ENCODE measurements at regions not wholly inside any gene's neighbourhood (a gene's known extent, or its start where the extent isn't known, plus 50 kb on each side); places are given as distances from the start of the nearest gene placed in this dataset.
A peak's percentile ranks its signal among the peaks of the same experiment; 100 is the strongest.

- H3K27me3 ChIP-seq (ENCODE audit: control insufficient read depth, extremely low read depth, insufficient read depth, low read length), result peaks cover 79% of the 10 kb centered on the region
- no peaks in the 10 kb centered on the region for H3K79me2 ChIP-seq (ENCODE audit: control insufficient read depth, insufficient read depth, low read length)
- H3K27ac ChIP-seq (ENCODE audit: control insufficient read depth, insufficient read depth, low read length), result no peak overlapping the region
- no peaks in the 10 kb centered on the region for H3K36me3 ChIP-seq (ENCODE audit: control insufficient read depth in 2 of 2, extremely low read depth in 1 of 2, insufficient read depth in 2 of 2, low read length in 2 of 2)
- FAIRE-seq (no peak), DNase-seq (ENCODE audit: low read depth, low spot score) (no peak)
- no peak overlapping the region for H3K9ac ChIP-seq (ENCODE audit: control insufficient read depth, extremely low read depth, insufficient read depth, low read length)
- dilution Hi-C loops (cut with MboI; ENCODE audit: extremely low pct_ligation_motif_present, low sequenced_read_pairs), result no loop called here
- no peaks in the 10 kb centered on the region for H4K20me1 ChIP-seq (ENCODE audit: control insufficient read depth, extremely low read depth, insufficient read depth, low read length)
- no peak overlapping the region for H3K4me2 ChIP-seq (ENCODE audit: control insufficient read depth, extremely low read depth, insufficient read depth, low read depth, low read length)
- no peaks in the 10 kb centered on the region for H3K9me1 ChIP-seq (ENCODE audit: control insufficient read depth, extremely low read depth, insufficient read depth, low read length)
- peaks cover 27% of the 10 kb centered on the region for H3K4me1 ChIP-seq (ENCODE audit: control insufficient read depth, extremely low read depth, insufficient read depth, low read length)
- no peak overlapping the region for H2AFZ ChIP-seq (ENCODE audit: control insufficient read depth, low read length)
- no peak for TF ChIP-seq EZH2 (IDR thresholded peaks at IDR 0.05; ENCODE audit: low read length)
- no peak for TF ChIP-seq CTCF (optimal IDR thresholded peaks at IDR 0.05 in 1 of 3, IDR thresholded peaks at IDR 0.05 in 1 of 3, conservative IDR thresholded peaks at IDR 0.05 in 1 of 3; ENCODE audit: extremely low read depth in 1 of 3, insufficient read depth in 2 of 3, low read length in 3 of 3)
- no peaks in the 10 kb centered on the region for H3K9me3 ChIP-seq (ENCODE audit: control insufficient read depth, low read depth, low read length)
- H3K4me3 ChIP-seq (ENCODE audit: control insufficient read depth in 2 of 3, extremely low read depth in 1 of 3, insufficient read depth in 2 of 3, low read depth in 1 of 3, low read length in 3 of 3), result no peak overlapping the region
Observed at GRCh38 chr12:132432126-132432705, 57.7 kb upstream of the FBRSL1 start.

- Histone ChIP-seq H3K27ac (ENCODE audit: control insufficient read depth, insufficient read depth, low read length) (no peak overlapping the region), H3K36me3 (ENCODE audit: control insufficient read depth in 2 of 2, extremely low read depth in 1 of 2, insufficient read depth in 2 of 2, low read length in 2 of 2) (no peaks in the 10 kb centered on the region), H3K9me1 (ENCODE audit: control insufficient read depth, extremely low read depth, insufficient read depth, low read length) (no peaks in the 10 kb centered on the region), H3K79me2 (ENCODE audit: control insufficient read depth, insufficient read depth, low read length) (no peaks in the 10 kb centered on the region), H2AFZ (ENCODE audit: control insufficient read depth, low read length) (no peak overlapping the region), H4K20me1 (ENCODE audit: control insufficient read depth, extremely low read depth, insufficient read depth, low read length) (no peaks in the 10 kb centered on the region), H3K4me3 (ENCODE audit: control insufficient read depth in 2 of 3, extremely low read depth in 1 of 3, insufficient read depth in 2 of 3, low read depth in 1 of 3, low read length in 3 of 3) (no peak overlapping the region), H3K9ac (ENCODE audit: control insufficient read depth, extremely low read depth, insufficient read depth, low read length) (no peak overlapping the region), H3K9me3 (ENCODE audit: control insufficient read depth, low read depth, low read length) (no peaks in the 10 kb centered on the region), H3K4me2 (ENCODE audit: control insufficient read depth, extremely low read depth, insufficient read depth, low read depth, low read length) (peak overlapping the region; percentile 41), H3K4me1 (ENCODE audit: control insufficient read depth, extremely low read depth, insufficient read depth, low read length) (peaks cover 27% of the 10 kb centered on the region), H3K27me3 (ENCODE audit: control insufficient read depth, extremely low read depth, insufficient read depth, low read length) (peaks cover 77% of the 10 kb centered on the region)
- FAIRE-seq (no peak), DNase-seq (ENCODE audit: low read depth, low spot score) (no peak)
- dilution Hi-C loops (cut with MboI; ENCODE audit: extremely low pct_ligation_motif_present, low sequenced_read_pairs), result no loop called here
- no peak for TF ChIP-seq CTCF (optimal IDR thresholded peaks at IDR 0.05 in 1 of 3, IDR thresholded peaks at IDR 0.05 in 1 of 3, conservative IDR thresholded peaks at IDR 0.05 in 1 of 3; ENCODE audit: extremely low read depth in 1 of 3, insufficient read depth in 2 of 3, low read length in 3 of 3)
- no peak for TF ChIP-seq EZH2 (IDR thresholded peaks at IDR 0.05; ENCODE audit: low read length)
Observed at GRCh38 chr12:132430838-132431774, 58.8 kb upstream of the FBRSL1 start.

All from keratinocyte (primary cell).